GM18502 (cell line): ENCODE measurements at regions not wholly inside any gene's neighbourhood (a gene's known extent, or its start where the extent isn't known, plus 50 kb on each side); places are given as distances from the start of the nearest gene placed in this dataset.
"Not testable (repeated sequence)": the region's sequence is repeated elsewhere in the genome, so short reads cannot be mapped to it uniquely, and the experiment has no call there.

Experiments used
- ATAC-seq: cut with Tn5 transposase; IDR thresholded peaks from one replicate; pipeline ENCODE4 v1.9.1; 2021; ENCODE audit warnings: mild to moderate bottlenecking; ENCODE audit not compliant: unreplicated experiment, poor library complexity

DNA sequence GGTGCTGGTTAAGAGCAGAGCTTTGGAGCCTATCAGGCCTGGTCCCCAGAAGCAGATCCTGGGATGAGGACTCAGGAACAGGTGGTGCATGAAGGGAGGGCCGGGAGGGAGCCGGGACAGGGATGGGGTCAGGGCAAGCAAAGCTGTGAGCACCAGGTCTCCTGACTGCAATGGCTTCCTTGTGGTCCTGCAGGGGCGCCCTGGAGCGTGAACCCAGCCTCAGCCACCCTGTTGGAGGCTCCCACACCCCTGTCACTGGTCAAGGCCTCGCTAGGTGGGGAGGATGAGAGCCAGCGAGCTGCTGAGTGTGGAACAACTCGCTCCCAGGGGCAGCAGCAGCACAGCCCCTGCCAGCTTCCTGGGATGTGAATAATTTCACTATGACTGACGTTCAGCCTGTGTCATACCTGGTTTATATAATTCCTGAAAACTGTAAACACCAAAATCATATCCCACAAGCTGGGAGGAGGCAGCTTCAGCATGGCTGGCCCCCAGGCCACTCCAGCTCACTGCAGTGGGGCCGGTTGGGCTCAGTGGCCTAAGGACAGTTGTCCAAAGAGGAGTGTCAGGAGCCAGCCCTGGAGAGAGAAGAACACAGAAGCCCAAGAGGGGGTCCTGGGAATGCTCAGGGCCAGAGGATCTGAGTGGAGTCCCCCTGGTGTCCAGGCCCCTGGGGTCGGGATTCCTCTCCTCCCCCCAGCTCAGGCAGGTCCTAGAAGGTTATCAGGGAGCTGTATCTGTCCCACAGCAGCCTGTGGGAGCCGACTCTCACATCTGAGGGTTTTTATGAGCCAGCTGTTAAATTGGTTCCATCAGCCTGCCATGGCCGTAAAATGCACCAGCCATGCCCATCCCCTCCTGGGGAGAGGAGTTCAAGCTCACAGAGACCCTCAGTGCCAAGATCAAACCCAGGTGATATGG, 272.9 kb downstream of the ADGRD1 start:
- no peak for ATAC-seq

GRCh38 chr12:131227641-131228040, 273.9 kb downstream of the ADGRD1 start:
- not testable (repeated sequence) for ATAC-seq

DNA sequence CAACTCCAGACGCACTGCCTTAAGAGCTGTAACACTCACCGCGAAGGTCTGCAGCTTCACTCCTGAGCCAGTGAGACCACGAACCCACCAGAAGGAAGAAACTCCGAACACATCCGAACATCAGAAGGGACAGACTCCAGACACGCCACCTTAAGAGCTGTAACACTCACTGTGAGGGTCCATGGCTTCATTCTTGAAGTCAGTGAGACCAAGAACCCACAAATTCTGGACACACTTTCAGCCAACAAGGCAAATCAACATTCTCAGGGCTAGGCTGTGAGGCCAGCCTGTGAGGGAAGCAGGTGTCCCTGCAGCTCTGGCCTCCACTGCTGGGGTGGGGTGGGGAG, 275.3 kb downstream of the ADGRD1 start:
- ATAC-seq: not testable (repeated sequence)

- no peak for ATAC-seq
Measured at GRCh38 chr12:131229426-131230339, 276.0 kb downstream of the ADGRD1 start.

- no peak for ATAC-seq
Measured at GRCh38 chr12:131230340-131231031, 276.8 kb downstream of the ADGRD1 start.

DNA sequence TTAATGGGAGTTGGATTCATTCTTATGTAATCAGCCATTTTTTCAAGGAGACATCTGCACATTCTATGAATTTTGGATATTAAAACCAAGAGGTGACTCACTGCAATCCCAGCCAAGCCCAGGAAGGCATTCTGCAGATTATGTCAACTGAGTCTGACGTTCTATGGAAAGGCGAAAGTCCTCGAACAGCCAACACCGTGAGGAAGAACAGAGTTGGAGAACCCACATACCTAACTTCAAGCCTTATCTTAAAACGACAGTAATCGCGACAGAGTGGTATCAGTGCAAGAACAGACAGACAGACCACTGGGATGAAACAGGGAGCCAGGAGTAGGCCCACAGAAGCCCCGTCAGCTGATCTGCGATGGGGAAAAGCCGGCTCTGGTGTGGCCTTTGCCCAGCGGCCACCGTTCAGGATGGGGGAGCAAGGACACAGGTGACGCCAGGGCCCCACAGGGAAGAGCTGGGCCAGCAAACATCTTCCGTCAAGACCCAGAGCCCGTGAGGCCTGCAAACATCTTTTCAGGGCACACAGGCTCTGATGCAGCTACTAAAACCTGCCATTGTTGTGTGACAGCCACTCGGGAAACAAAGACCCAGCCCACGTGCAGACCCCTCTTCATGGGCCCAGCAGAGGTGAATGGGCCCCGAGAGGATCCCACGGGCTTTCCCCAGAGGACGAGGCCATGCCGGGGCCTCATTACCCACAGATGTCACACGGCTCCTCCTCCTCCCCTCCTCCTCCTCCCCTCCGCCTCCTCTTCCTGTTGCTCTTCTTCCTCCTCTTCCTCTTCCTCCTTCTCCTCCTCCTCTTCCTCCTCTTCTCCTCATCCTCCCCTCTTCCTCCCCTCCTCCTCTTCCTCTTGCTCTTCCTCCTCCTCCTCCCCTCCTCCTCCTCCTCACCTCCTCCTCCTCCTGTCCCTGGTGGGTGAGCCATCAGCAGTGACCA, 277.6 kb downstream of the ADGRD1 start:
- ATAC-seq: no peak

- ATAC-seq: no peak
Measured at GRCh38 chr12:131232036-131232435, 278.3 kb downstream of the ADGRD1 start.

DNA sequence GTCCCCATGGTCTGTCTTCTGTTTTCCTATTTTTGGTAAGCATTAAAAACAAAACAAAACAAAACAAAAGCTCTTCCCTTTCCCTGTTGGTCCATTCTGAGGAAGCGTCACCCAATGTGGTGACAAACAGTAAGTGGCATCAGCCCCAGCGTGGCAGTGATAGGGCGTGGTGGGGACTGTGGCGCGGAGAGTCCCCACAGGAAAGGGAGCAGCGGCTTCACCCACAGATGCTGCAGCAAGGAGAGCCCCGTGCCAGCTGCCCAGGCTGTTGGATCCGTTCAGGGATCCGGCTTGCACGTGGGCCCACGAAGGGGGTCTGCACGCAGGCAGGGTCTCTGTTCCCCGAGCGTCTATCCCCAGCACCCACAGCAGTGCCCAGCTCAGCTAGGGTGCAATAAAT, 279.2 kb downstream of the ADGRD1 start:
- ATAC-seq: not testable (repeated sequence)

GRCh38 chr12:131233850-131234789, 280.4 kb downstream of the ADGRD1 start:
- ATAC-seq: not testable (repeated sequence)

GRCh38 chr12:131234841-131235271, 281.1 kb downstream of the ADGRD1 start:
- not testable (repeated sequence) for ATAC-seq

DNA sequence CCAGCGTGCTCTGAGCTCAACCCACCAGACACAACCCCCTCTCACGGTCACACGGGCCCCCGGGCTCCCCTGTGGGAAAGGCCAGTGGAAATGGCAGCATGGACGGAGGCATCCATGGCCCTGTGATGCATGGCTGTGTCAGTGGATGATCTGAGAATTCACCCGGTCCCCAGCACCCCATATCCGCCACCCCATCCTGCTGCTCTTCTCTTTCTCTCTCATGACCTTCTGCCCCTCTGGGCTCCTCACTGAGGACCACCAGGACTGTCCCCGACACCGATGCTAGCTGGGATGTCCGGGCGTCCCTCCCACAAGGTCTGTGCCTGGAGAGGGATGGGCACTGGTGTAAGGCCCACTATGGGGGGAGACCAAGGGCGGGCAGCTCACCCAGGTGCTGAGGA, 282.2 kb downstream of the ADGRD1 start:
- ATAC-seq: no peak

DNA sequence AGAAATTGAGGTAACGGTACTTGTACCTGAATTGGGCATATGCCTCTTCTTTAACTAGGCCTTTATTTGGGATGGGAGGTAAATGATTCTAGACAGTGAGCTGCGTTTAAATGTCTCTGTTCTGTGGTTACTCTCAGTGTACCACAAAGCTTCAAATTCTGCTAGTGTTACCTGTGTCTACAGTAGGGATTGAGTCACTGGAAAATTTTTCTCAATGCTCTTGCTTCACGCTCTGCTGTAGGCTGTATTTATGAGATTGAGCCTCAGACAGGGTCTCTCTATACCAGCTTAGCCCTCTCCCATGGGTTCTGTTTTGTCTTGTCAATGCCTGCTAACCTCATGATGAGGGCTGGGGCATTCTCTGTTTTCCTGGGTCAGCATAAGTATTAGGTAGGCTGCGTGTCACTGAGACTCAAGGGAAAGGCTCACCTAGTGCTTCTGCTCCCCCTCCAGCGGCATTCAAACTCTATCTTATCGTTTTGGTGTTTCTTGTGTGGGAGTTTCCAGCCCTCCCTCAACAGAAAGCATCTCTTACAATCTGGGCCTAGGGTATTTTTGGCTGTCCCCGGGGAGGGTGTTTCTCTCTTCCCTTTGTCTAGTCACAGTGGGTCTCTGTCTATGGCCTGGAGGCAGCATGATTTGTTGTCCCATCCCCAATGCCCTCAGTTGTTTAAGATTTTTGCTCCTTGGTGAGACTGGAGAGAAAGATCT, 285.8 kb downstream of the ADGRD1 start:
- peak; percentile 89 for ATAC-seq

DNA sequence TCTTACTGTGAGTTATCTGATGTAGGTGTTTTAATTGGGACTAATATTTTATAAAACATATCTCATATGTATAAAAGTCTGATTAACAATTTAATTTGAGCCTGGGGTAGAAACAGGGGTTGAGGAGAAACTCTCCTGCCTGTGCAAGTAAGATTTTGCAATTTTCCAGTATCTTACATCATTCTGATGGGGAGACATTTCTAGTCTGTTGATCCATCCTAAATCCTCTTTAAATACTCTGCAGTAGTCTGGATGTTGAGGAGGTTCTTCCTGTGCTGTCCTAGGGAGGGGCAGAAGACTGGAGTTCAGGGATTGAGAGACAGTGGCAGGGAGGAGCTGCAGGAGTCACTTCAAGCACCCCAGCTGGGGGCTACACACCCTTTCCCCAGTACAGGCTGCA, 287.8 kb downstream of the ADGRD1 start:
- no peak for ATAC-seq

- ATAC-seq: no peak
Measured at GRCh38 chr12:131242741-131243496, 289.2 kb downstream of the ADGRD1 start.

DNA sequence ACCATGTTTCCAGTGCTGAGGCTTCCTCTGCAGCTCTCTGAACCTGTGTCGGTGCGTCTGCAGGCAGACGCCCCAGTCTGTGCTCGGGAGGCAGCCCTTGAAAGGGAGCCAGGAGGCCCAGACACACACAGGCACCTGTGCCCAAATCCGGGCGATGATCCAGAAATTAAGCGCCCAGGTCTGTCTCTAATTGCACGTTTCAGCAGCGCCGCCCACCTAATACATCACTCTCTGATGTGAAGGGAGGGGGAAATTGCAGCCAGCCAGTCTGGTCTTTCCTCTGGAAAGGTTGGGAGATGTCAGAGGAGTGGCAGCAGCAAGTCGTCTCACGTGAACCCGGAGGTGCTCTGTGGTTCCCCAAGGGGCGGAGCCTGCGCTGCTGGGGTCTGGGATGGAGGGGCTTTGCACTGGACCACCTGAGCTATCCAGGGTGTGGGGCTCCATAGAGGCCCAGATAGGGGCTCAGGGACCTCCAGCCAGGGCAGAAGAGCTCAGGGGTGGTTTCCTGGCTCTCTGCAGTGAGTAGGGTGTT, 290.5 kb downstream of the ADGRD1 start:
- ATAC-seq: not testable (repeated sequence)

GRCh38 chr12:131245161-131245560, 291.5 kb downstream of the ADGRD1 start:
- not testable (repeated sequence) for ATAC-seq
